ENCODE measurements at regions not wholly inside any gene's neighbourhood (a gene's known extent, or its start where the extent isn't known, plus 50 kb on each side); places are given as distances from the start of the nearest gene placed in this dataset.

GRCh38 chr20:12640251-12640650, 368.5 kb upstream of the SPTLC3 start:
- no peaks in the 10 kb centered on the region for H3K9me3 ChIP-seq
- H3K27me3 ChIP-seq: no peaks in the 10 kb centered on the region
- no peaks in the 10 kb centered on the region for H3K4me1 ChIP-seq
- intact Hi-C loops (cut with DNase I): no loop called here
- TF ChIP-seq, protein P1, sequence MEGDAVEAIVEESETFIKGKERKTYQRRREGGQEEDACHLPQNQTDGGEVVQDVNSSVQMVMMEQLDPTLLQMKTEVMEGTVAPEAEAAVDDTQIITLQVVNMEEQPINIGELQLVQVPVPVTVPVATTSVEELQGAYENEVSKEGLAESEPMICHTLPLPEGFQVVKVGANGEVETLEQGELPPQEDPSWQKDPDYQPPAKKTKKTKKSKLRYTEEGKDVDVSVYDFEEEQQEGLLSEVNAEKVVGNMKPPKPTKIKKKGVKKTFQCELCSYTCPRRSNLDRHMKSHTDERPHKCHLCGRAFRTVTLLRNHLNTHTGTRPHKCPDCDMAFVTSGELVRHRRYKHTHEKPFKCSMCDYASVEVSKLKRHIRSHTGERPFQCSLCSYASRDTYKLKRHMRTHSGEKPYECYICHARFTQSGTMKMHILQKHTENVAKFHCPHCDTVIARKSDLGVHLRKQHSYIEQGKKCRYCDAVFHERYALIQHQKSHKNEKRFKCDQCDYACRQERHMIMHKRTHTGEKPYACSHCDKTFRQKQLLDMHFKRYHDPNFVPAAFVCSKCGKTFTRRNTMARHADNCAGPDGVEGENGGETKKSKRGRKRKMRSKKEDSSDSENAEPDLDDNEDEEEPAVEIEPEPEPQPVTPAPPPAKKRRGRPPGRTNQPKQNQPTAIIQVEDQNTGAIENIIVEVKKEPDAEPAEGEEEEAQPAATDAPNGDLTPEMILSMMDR (IDR thresholded peaks at IDR 0.05): no peak
- TF ChIP-seq POLR2A (IDR thresholded peaks at IDR 0.05): no peak
- 62 to 69% methylated on average over 4 of the region's 4 CpGs for WGBS, 2 donors
- no peak overlapping the region for H3K4me3 ChIP-seq (replicated peaks in 1 of 3)
- H3K27ac ChIP-seq: no peak overlapping the region
- DNase-seq: peak in 1 of 2 donors; percentile 20
- no peaks in the 10 kb centered on the region for H3K36me3 ChIP-seq

- H3K36me3 ChIP-seq: no peaks in the 10 kb centered on the region
- TF ChIP-seq, protein P1 (IDR thresholded peaks at IDR 0.05): no peak
- no peak for TF ChIP-seq POLR2A (IDR thresholded peaks at IDR 0.05)
- H3K4me1 ChIP-seq: no peaks in the 10 kb centered on the region
- H3K4me3 ChIP-seq (replicated peaks in 1 of 3): no peak overlapping the region
- intact Hi-C loops (cut with DNase I): no loop called here
- 61 to 82% methylated on average over 4 of the region's 4 CpGs for WGBS, 2 donors
- H3K27me3 ChIP-seq: no peaks in the 10 kb centered on the region
- no peak overlapping the region for H3K27ac ChIP-seq
- no peaks in the 10 kb centered on the region for H3K9me3 ChIP-seq
- no peak for DNase-seq
Measured at GRCh38 chr20:12641619-12642018, 367.2 kb upstream of the SPTLC3 start.

GRCh38 chr20:12644461-12644860, 364.3 kb upstream of the SPTLC3 start:
- Histone ChIP-seq H3K36me3 (no peaks in the 10 kb centered on the region), H3K9me3 (no peaks in the 10 kb centered on the region), H3K4me1 (no peaks in the 10 kb centered on the region), H3K27me3 (no peaks in the 10 kb centered on the region), H3K4me3 (replicated peaks in 1 of 3) (no peak overlapping the region), H3K27ac (no peak overlapping the region)
- DNase-seq: no peak
- WGBS, 2 donors: 88 to 89% methylated on average over 2 of the region's 2 CpGs
- intact Hi-C loops (cut with DNase I): no loop called here
- TF ChIP-seq POLR2A (IDR thresholded peaks at IDR 0.05): no peak
- TF ChIP-seq, protein P1 (IDR thresholded peaks at IDR 0.05): no peak

GRCh38 chr20:12649234-12649633, 359.5 kb upstream of the SPTLC3 start:
- Histone ChIP-seq H3K4me3 (replicated peaks in 1 of 3) (no peak overlapping the region), H3K9me3 (no peaks in the 10 kb centered on the region), H3K27ac (no peak overlapping the region), H3K36me3 (no peaks in the 10 kb centered on the region), H3K27me3 (no peaks in the 10 kb centered on the region), H3K4me1 (no peaks in the 10 kb centered on the region)
- intact Hi-C loops (cut with DNase I): no loop called here
- TF ChIP-seq POLR2A (IDR thresholded peaks at IDR 0.05): no peak
- TF ChIP-seq, protein P1 (IDR thresholded peaks at IDR 0.05): no peak
- WGBS, 2 donors: 74 to 75% methylated on average over 2 of the region's 2 CpGs
- DNase-seq: no peak

- Histone ChIP-seq H3K9me3 (no peaks in the 10 kb centered on the region), H3K27ac (no peak overlapping the region), H3K36me3 (no peaks in the 10 kb centered on the region), H3K4me3 (replicated peaks in 1 of 3) (no peak overlapping the region), H3K27me3 (no peaks in the 10 kb centered on the region), H3K4me1 (no peaks in the 10 kb centered on the region)
- TF ChIP-seq, protein P1 (IDR thresholded peaks at IDR 0.05): no peak
- no peak for TF ChIP-seq POLR2A (IDR thresholded peaks at IDR 0.05)
- intact Hi-C loops (cut with DNase I): no loop called here
- no peak for DNase-seq
Measured at GRCh38 chr20:12653642-12654041, 355.1 kb upstream of the SPTLC3 start.
